ENCODE measurements at regions not wholly inside any gene's neighbourhood (a gene's known extent, or its start where the extent isn't known, plus 50 kb on each side); places are given as distances from the start of the nearest gene placed in this dataset.
"Not testable (repeated sequence)": the region's sequence is repeated elsewhere in the genome, so short reads cannot be mapped to it uniquely, and the experiment has no call there.

DNA sequence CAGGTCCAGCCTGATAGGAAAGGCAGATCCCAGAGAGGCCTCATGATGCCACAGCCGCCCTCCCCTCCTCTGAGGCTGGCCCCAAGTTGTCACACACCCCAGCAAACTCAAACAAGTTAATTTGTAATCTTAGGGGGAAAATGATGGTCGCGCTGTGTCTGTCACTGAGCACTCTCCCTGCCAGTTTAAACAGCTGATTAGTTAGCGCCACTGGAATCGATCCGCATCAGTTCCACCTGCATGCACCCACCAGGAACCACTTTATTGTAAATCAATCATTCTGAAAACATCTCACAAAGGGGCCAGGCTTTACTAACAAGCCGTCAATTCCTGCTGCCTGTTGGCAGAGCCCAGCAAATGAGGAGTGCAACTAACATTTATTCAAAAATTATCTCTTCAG lies 870.9 kb downstream of the KCNMA1 start:
- Mint-ChIP-seq H3K4me1 (peaks cover 6% of the 10 kb centered on the region), H3K9me3 (peaks cover 6% of the 10 kb centered on the region), H3K27ac (no peak overlapping the region), H3K27me3 (ENCODE audit: low read depth) (no peaks in the 10 kb centered on the region), H3K36me3 (ENCODE audit: low read depth) (no peaks in the 10 kb centered on the region), H3K4me3 (no peak overlapping the region)
- TF ChIP-seq, protein P1, sequence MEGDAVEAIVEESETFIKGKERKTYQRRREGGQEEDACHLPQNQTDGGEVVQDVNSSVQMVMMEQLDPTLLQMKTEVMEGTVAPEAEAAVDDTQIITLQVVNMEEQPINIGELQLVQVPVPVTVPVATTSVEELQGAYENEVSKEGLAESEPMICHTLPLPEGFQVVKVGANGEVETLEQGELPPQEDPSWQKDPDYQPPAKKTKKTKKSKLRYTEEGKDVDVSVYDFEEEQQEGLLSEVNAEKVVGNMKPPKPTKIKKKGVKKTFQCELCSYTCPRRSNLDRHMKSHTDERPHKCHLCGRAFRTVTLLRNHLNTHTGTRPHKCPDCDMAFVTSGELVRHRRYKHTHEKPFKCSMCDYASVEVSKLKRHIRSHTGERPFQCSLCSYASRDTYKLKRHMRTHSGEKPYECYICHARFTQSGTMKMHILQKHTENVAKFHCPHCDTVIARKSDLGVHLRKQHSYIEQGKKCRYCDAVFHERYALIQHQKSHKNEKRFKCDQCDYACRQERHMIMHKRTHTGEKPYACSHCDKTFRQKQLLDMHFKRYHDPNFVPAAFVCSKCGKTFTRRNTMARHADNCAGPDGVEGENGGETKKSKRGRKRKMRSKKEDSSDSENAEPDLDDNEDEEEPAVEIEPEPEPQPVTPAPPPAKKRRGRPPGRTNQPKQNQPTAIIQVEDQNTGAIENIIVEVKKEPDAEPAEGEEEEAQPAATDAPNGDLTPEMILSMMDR (IDR thresholded peaks at IDR 0.05; ENCODE audit: unreplicated experiment in 3 of 3): no peak

DNA sequence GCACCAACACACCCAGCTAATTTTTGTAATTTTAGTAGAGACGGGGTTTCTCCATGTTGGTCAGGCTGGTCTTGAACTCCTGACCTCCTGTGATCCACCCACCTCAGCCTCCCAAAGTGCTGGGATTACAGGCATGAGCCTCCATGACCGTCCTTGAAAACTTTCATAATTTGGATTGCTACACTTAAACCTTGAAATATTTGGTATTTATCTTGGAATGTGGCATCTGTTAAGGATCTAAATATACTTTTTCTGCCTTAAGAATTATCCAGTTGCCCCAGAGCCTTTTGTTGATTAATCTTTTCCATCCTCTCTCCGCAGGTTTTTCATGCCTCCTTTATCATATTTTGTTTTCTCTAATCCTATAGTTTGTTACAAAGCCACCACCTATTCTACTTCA lies 872.7 kb downstream of the KCNMA1 start:
- not testable (repeated sequence) for H3K27ac Mint-ChIP-seq; H3K4me3 Mint-ChIP-seq; H3K36me3 Mint-ChIP-seq (ENCODE audit: low read depth); H3K27me3 Mint-ChIP-seq (ENCODE audit: low read depth); H3K4me1 Mint-ChIP-seq; H3K9me3 Mint-ChIP-seq

DNA sequence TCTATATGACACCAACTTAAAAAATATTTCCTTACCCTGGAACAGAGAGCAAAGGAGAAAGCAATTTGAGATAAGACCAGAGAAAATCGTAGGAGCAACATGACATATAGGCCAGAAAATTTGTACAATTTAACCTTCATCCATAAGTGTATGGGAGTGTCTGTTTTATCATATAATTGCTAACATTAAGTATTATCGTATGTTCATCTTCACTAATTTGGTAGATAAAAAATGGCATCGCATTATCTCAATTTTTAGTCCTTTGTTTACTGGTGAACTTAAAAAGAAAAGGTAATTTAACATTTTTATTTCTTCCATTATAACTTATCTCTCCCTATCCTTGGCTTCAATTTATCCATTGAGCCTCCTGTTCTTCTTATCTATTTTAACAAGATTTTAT lies 873.4 kb downstream of the KCNMA1 start:
- Mint-ChIP-seq H3K27me3 (ENCODE audit: low read depth) (no peaks in the 10 kb centered on the region), H3K27ac (no peak overlapping the region), H3K9me3 (peaks cover 6% of the 10 kb centered on the region), H3K4me1 (peaks cover 6% of the 10 kb centered on the region), H3K36me3 (ENCODE audit: low read depth) (no peaks in the 10 kb centered on the region), H3K4me3 (no peak overlapping the region)
- TF ChIP-seq, protein P1 (IDR thresholded peaks at IDR 0.05; ENCODE audit: unreplicated experiment in 3 of 3): no peak

DNA sequence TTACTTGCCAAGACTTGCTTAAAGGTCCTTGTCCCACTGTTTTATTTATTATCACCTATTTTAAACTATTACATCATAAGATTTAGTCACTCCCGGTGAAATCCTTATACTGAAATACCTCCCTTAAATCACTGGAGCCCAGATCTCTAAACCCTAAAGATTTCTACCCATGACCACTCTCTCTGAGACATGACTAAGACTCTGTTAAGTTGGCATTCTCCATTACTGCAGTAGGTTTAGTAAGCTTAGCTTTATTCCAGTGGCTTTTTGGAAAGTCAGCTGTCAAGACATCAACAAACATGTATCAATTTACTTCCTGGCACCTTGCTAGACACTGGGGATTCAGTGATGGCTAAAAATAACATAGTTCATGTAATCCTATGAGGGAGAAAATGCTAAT lies 874.2 kb downstream of the KCNMA1 start:
- Mint-ChIP-seq H3K4me1 (peaks cover 6% of the 10 kb centered on the region), H3K27ac (no peak overlapping the region), H3K27me3 (ENCODE audit: low read depth) (no peaks in the 10 kb centered on the region), H3K9me3 (peaks cover 6% of the 10 kb centered on the region), H3K36me3 (ENCODE audit: low read depth) (no peaks in the 10 kb centered on the region), H3K4me3 (no peak overlapping the region)
- TF ChIP-seq, protein P1 (IDR thresholded peaks at IDR 0.05; ENCODE audit: unreplicated experiment in 3 of 3): no peak

DNA sequence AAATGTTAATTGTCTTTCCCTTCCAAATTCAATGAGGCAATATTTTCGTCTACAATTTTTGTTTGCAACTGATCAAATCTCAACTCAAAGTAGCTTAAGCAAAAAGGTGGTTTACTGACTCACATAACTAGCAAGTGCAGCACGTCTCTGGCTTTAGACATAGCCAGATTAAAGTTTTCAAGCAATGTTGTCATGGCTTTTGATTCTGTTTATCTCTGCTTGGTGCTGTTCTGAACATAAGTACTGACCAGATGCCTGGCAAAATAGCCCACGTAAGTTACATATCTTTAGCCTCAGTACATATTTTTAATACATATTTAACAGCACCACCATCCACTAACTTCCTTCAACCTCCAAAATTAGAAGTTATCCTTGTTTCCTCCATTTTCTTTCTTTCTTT lies 877.9 kb downstream of the KCNMA1 start:
- Mint-ChIP-seq H3K27me3 (ENCODE audit: low read depth) (no peaks in the 10 kb centered on the region), H3K9me3 (no peaks in the 10 kb centered on the region)
- TF ChIP-seq, protein P1 (IDR thresholded peaks at IDR 0.05; ENCODE audit: unreplicated experiment in 3 of 3): no peak

DNA sequence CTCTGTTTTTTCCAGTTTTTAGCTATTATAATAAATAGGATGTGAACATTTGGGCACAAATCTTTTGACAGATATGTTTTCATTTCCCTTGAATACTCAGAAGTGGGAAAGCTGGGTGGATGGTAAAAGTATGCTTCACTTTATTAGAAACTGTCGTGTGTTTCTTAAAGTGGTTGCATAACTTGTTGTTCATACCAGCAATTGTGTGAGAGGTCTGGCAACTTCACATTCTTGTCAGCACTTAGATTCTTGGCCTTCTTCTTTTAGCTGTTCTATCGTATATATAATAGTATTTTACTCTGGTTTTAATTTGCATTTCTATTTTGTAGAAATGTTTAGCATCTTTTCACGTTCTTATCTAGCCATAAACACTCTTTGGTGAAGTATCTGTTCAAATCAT lies 894.4 kb downstream of the KCNMA1 start:
- TF ChIP-seq, protein P1 (IDR thresholded peaks at IDR 0.05; ENCODE audit: unreplicated experiment in 3 of 3): no peak
- no peaks in the 10 kb centered on the region for H3K9me3 Mint-ChIP-seq

More for the DNA sequence above, 877.9 kb downstream of the KCNMA1 start:
- Mint-ChIP-seq H3K4me3 (no peak overlapping the region), H3K27ac (no peak overlapping the region), H3K36me3 (ENCODE audit: low read depth) (no peaks in the 10 kb centered on the region), H3K4me1 (peaks cover 6% of the 10 kb centered on the region)

More for the DNA sequence above, 894.4 kb downstream of the KCNMA1 start:
- H3K4me1 Mint-ChIP-seq: no peaks in the 10 kb centered on the region
- H3K4me3 Mint-ChIP-seq: no peak overlapping the region
- no peaks in the 10 kb centered on the region for H3K27me3 Mint-ChIP-seq (ENCODE audit: low read depth)
- H3K36me3 Mint-ChIP-seq (ENCODE audit: low read depth): no peaks in the 10 kb centered on the region
- H3K27ac Mint-ChIP-seq: no peak overlapping the region

All from nephron (organoid).